ENCODE measurements at regions not wholly inside any gene's neighbourhood (a gene's known extent, or its start where the extent isn't known, plus 50 kb on each side); places are given as distances from the start of the nearest gene placed in this dataset.

DNA sequence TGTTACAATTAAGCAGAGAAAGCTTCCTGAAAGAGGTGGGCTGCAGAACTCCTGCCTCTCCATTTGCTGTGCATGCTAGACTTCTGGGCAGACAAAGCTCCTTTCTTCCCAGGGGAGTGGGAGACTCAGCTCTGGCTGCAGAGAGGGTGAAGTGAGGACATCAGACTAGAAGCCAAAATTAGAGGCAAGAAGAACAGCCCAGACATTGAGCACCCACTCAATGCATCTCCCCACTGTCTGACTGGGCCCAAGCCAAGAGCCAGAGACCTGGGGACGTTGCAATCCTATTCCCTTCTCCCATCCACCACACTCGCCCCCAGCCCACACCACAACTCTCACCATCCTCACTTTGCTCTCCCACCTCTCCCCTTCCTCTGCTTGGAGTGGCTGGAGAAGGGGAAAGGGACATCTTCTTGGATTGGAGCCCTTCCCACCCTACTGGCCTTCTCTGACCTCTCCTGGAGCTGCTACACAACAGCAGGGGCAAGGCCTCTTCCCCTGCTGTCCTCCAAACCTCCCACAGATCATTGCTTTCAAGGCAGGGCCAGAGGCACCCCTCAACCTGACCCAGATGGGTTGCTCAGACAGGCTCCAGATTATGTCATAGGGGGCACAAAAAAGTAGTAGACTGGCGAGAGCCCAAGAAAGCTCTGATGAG is 477.7 kb upstream of the CADM1 start:
- TF ChIP-seq EZH2 (IDR thresholded peaks at IDR 0.05; ENCODE audit: insufficient read depth, poor library complexity, severe bottlenecking) (no peak), EZH2phosphoT487 (IDR thresholded peaks at IDR 0.05; ENCODE audit: insufficient read depth, low read depth) (no peak)

All from GM23248 (cell line).